Astrocyte of the spinal cord (primary cell): ENCODE measurements at regions not wholly inside any gene's neighbourhood (a gene's known extent, or its start where the extent isn't known, plus 50 kb on each side); places are given as distances from the start of the nearest gene placed in this dataset.

Source experiments
- DNase-seq: peaks from one replicate; pipeline ENCODE4 v3.0.0; 2011; ENCODE audit warnings: low read depth, low spot score
- H3K4me3 ChIP-seq: 2 replicates; pipeline ENCODE4 v1.5.1; 2011; ENCODE audit warnings: low read depth, mild to moderate bottlenecking, low read length, moderate library complexity
- CTCF ChIP-seq: IDR thresholded peaks from 2 replicates; pipeline ENCODE4 v1.5.1; 2012; ENCODE audit warnings: low read depth, mild to moderate bottlenecking, low read length, inconsistent platforms
- in situ Hi-C: cut with HindIII; loops from 2 replicates; pipeline ENCODE4 v1.10.0; 2017; ENCODE audit warnings: low sequenced_read_pairs

DNA sequence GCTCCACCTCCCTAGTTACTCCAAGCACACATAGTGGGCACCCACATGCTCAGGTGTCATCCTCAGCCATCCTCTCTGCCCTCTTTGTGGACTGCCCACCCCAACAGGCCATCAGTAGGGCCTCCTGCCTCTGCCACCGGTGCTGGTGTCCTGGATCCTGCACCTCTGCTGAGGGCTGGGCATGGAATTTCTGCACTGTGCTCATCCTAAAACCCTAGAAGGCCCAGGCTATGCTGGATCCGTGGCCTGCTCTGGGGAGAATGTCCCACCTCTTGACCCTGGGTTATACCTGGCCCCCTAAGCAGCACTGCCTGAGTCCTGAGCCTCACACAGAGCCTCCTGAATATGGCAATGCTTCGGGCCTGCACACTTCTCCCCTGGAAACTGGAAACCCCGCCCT, 318.3 kb downstream of the MATN1 start:
- DNase-seq: no peak
- TF ChIP-seq CTCF: no peak
- in situ Hi-C loops: no loop called here
- H3K4me3 ChIP-seq: no peak overlapping the region

DNA sequence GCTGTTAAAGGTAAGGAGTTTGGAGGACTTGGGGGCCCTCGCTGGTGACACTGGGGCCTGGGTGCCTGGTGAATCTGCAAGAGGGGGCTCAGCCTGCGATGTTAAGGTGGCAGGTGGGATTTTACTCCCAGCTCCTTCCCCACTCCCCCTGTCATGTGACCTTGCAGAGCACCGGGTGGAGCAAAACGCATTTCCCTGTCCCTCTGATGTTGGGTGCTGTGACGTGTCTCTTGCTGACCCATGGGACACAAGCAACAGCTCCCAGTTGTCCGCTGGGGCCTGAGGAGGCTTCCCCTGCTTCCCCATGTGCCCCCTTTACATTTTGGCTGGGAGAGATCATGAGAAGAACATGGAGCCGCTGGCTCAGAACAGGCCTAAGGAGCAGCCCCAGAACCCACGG, 319.0 kb downstream of the MATN1 start:
- TF ChIP-seq CTCF: no peak
- H3K4me3 ChIP-seq: no peak overlapping the region
- DNase-seq: no peak
- in situ Hi-C loops: no loop called here

DNA sequence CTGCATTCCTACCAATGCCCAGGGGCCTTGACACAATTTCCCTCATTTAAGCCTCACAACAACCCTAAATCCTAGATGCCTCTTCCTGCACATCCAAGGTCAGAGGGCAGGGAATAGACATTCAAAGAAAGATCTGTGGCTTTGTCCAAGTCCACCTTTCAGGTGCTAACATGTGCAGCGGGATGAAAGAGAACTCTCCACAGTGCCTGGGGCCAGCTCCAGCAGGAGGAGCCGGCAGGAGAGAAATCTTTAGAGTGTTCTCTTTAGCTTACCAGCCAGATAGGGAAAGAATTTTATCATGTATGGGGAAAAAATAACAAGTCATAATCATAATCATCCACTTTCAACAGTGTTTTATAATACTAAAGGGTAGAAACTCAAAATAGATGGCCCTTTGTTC, 319.7 kb downstream of the MATN1 start:
- no peak for TF ChIP-seq CTCF
- no peak overlapping the region for H3K4me3 ChIP-seq
- in situ Hi-C loops: no loop called here
- no peak for DNase-seq

DNA sequence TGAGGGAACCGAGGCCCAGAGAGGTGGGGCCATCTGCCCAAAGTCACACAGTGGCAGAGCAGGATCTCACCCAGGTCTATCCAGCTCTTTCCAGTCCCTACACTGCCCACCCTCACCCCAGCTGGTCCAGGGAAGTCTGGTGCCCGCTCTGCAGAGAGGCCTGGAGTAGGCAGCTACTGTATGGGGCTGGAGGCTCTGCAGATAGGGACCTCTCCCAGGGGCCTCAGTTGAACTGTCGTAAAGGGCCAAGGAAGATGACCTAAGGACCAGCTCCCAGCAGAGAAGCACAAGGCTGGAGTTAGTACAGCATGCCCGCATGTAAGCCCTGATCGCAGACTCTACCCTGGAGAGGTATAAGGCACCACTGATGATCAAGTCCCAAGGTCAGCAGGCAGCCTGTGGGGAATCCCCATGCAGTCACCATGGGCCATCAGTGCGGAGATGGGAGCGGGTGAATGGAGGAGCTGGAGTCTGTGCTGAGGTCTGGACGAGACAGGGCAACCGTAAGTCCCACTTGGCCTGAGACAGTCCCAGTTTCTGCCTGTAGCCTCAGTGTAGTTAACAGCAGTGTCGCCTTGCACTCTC, 320.2 kb downstream of the MATN1 start:
- H3K4me3 ChIP-seq: no peak overlapping the region
- no peak for DNase-seq
- no peak for TF ChIP-seq CTCF
- in situ Hi-C loops: no loop called here

DNA sequence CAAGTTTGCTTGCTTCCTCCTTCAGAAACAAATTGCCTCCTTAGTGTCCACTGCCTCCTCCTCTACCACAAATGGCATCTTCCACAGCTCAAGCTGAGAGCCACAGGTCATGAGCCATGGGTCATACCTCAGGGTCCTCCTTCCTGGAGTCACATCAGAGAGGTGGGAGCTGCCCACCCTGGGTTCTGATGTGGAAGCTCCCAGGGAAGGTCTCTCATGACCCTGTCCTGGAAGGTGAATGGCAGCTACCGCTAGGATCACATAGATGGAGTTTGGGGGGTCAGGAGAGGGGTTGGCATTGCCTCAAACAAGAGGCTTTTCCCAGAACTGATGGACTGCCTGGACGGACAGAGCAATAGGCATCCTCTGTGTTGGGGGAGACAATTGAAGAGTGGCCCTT, 321.4 kb downstream of the MATN1 start:
- in situ Hi-C loops: no loop called here
- no peak for DNase-seq
- TF ChIP-seq CTCF: no peak
- H3K4me3 ChIP-seq: no peak overlapping the region

DNA sequence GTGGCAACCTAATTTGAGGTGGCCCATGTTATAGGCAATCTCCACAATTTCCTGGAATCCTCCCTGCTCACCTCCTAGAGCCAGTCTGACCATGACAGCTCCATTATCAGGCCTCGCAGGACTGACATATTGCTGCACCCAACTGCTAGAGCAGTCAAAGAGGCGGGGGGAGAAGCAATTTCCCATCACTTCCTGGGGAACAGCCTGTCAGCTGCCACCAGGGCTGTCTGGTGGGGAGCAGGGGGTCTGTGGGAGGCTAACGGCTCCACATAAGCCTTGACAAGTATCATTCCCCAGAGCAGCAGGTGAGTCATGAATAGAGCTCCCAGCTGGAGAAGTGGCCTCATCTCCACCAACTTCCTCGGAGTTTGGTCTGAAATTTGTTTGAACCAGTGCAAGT, 322.9 kb downstream of the MATN1 start:
- H3K4me3 ChIP-seq: no peak overlapping the region
- TF ChIP-seq CTCF: no peak
- in situ Hi-C loops: no loop called here
- DNase-seq: no peak

GRCh38 chr1:30399026-30399425, 324.4 kb downstream of the MATN1 start:
- in situ Hi-C loops: no loop called here
- H3K4me3 ChIP-seq: no peak overlapping the region
- TF ChIP-seq CTCF: no peak
- no peak for DNase-seq
